Neural progenitor cell (in vitro differentiated cells): ENCODE measurements at regions not wholly inside any gene's neighbourhood (a gene's known extent, or its start where the extent isn't known, plus 50 kb on each side); places are given as distances from the start of the nearest gene placed in this dataset.

Experiments used
- EZH2 ChIP-seq: fragments of 200-600 bp; sonication (generic); IDR thresholded peaks from 2 replicates; pipeline ENCODE4 v1.6.1; 2017; ENCODE audit warnings: antibody characterized with exemption, mild to moderate bottlenecking, moderate library complexity
- TF ChIP-seq, protein P1 (sequence below): fragments of 200-600 bp; sonication (generic); IDR thresholded peaks from 2 replicates; pipeline ENCODE4 v1.5.1; 2017; ENCODE audit warnings: antibody characterized with exemption, mild to moderate bottlenecking

DNA sequence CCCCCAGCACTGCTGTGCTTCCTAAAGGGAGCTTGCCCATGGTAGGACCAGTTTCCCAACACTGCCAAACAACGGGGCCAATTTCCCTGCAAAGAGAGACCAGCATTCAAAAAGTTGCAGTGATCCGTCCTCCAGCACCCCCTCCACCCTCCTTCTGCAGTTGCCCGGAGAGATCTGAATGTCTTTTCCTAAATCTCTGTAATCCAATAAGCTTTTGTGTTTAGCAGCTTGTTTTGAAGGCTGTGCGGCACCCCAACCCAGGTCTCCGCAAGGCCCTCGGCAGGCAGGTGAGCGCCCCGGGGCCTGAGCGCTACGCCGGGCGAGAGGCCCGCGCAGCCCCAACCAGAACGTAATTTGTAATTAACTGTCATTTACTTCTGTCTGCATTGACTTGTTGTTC lies 366.9 kb upstream of the IRX2 start:
- TF ChIP-seq, protein P1, sequence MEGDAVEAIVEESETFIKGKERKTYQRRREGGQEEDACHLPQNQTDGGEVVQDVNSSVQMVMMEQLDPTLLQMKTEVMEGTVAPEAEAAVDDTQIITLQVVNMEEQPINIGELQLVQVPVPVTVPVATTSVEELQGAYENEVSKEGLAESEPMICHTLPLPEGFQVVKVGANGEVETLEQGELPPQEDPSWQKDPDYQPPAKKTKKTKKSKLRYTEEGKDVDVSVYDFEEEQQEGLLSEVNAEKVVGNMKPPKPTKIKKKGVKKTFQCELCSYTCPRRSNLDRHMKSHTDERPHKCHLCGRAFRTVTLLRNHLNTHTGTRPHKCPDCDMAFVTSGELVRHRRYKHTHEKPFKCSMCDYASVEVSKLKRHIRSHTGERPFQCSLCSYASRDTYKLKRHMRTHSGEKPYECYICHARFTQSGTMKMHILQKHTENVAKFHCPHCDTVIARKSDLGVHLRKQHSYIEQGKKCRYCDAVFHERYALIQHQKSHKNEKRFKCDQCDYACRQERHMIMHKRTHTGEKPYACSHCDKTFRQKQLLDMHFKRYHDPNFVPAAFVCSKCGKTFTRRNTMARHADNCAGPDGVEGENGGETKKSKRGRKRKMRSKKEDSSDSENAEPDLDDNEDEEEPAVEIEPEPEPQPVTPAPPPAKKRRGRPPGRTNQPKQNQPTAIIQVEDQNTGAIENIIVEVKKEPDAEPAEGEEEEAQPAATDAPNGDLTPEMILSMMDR: no peak
- no peak for TF ChIP-seq EZH2
